Right hindlimb (tissue), 1 donor: ENCODE measurements at regions not wholly inside any gene's neighbourhood (a gene's known extent, or its start where the extent isn't known, plus 50 kb on each side); places are given as distances from the start of the nearest gene placed in this dataset.

Experiments
- DNase-seq: peaks from one replicate; pipeline ENCODE4 v3.0.0-alpha.2; 2018

DNA sequence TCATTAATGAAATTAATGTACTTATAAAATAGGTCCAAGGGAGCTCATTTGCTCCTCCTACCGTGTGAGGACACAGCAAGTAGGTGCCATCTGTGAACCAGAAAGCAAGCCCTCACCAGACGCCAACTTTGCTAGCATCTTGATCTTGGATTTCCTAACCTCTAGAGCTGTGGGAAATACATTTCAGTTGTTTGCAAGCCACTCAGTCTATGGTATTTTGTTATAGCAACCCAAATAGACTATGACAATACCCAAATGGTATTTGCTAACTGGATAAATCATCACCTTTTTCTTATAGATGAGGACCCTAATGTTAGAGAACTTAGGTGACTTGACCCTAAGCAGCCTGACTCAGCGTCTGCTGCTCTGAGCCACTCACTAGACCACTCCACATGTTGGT is 379.6 kb downstream of the HRH4 start:
- DNase-seq, result no peak

DNA sequence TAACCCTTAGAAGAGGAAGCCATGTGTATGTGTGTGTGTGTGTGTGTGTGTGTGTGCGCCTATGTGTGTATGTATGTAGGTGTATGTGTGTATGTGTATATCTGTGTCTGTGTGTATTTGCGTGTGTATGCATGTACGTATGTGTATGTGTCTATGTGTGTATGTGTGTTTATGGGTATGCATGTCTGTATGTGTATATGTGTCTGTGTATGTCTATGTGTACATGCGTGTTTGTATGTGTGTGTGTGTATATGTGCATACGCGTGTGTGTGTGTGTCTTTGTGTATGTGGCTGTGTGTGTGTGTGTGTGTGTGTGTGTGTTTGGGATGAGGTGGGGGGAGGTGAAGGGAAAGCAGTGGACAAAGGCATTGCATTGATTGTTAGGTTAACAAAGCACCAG is 380.2 kb downstream of the HRH4 start:
- DNase-seq, result no peak

DNA sequence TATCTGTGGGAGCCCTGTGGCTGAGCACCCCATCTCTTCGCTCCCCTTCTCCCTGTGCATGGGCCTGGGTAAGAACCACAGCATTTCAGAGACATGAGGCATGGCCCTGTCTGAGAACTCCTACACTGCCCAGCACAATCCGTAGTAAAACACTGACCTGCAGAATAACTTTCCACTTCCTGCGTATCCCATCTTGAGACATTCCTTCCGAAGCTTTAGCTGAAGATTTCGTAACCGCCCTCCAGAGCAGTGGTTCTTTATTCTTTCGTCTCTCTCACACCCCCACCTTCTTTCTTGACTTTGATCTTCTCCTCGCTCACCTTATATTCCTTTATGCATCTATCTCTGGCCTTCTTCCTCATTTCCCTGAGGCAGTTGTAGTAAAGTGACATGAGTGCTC is 381.1 kb downstream of the HRH4 start:
- DNase-seq, result no peak

DNA sequence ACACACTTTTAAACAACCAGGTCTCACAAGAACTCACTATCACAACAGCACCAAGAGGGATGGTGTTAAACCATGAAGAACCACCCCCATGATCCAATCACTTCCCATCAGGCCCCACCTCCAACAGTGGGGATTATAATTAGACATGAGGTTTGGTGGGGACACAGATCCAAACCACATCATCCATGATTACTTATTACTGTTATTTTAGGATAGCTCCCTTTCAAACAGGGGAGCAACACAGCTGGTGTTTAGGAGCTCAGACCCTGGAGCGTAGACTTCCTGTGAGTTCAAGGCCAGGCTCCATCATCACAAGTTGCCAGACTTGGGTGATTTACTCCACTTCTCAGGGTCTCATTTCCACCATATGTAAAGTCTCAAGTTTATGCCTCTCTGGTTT is 382.7 kb downstream of the HRH4 start:
- DNase-seq, result no peak

DNA sequence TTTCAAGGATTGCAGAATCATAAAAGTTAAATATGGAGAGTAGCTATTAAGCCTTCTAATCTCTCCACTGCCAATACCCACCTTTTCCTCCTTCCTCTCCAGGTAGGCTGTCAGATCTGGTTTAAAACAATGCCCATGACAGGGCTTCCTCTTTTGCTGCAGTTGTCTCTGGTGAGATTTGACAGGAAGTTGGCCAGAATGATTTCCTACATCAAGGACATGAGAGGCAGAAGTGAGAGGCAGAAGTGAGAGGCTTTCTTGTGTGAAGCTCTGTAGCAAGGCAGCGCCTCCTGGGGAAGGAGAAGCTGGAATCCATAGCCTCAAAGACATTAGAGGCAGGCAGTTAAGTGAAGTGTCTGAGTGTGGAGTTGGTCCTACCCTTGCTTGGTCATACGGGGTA is 385.7 kb downstream of the HRH4 start:
- no peak for DNase-seq

DNA sequence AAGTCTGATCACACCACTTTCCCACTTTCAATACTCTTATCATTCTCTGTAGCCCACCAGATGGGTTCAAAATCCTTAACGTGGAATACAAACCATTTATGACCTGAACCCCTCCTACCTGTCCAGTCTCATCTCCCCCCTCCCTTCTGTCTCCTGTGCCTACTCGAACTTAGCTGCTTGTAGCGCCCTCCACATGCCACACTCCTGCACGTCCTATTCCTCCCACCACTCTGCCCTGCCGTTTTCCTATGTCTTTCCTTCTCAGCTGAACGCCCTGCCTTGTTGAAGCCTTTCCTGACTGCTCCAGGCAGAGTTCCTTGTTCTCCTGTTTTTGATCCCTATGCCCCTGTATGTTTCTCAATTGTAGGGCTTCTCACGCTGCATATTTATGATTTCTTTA is 390.1 kb downstream of the HRH4 start:
- no peak for DNase-seq

DNA sequence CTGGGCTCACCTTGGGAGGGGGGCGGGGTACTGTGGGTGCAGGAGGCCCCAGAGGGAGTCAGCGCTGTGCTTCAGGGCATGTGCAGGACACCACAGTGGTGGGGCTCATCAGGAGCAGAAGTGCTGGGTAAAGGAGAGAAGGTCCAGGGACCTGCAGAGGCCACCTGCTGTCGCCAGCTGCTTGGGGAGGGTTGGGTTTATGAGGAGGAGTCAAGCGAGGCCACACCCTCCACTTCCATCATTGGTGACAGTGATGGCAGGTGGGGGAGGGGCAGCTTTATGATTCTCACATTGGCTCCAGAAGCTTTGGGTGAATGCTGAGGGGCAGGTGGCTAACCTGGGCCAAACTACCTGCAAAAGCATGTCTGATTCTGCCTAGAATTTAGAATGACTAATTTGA is 392.6 kb downstream of the HRH4 start:
- no peak for DNase-seq

DNA sequence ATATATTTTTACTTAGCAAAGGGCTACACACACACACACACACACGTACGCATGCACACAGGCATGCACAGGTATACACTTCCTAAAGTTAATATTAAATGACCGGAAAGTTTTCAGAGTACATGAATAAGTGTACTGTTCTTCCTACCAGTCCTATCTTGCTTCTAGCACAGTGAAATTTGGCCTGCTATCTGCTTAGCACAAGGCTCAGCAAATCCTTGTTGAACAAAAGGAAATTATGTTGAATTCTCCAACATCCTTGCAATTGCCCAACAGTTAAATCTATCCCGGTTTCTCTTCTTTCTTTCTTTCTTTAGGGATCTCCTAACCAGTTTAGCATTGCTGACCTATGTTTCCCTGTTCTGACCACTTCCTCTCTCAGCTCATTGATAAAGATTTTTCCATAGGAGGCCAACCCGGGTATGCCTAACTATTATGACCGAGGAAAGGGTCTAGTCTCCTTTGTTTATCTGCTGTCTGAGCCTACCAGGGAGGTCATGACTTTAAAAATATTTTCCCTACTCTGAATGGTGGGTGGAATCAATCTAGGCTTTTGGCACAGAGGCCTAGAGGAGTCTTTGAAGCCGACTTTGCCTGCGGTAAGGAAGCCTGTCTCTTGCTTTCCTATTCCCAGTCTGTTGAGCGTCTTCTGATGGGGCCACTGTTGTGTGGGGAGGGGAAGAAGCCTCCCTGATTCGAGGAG is 400.7 kb downstream of the HRH4 start:
- DNase-seq, result no peak

DNA sequence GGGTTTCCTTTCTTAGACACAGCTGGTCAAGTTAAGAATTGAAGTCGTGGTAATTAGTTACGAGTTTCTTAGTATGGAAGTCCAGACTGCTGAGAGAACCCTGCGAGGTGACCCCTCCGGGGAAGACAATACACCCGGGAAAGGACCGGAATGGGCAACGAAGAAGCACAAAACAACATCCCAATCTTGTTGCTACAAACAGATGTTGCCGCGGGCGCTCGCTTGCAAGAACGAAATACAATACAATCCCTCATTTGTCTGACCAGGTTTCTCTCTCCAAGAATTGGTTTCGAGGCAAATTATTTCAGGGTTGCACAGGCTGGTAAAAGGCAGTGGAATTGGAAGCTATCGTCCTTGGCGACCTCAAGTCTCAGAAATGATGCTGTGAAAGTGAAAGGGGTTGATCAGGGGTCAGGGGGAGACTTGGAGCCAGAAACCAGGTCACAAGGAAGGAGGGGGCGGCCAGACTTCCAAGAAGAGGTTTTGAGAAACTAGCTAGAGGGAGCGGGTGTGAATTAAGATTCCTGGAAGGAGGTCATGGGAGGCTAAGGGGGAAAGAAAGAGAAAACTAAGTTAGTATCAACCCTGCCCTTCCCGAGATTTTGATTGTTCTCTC is 401.9 kb downstream of the HRH4 start:
- peak; percentile 34 for DNase-seq

DNA sequence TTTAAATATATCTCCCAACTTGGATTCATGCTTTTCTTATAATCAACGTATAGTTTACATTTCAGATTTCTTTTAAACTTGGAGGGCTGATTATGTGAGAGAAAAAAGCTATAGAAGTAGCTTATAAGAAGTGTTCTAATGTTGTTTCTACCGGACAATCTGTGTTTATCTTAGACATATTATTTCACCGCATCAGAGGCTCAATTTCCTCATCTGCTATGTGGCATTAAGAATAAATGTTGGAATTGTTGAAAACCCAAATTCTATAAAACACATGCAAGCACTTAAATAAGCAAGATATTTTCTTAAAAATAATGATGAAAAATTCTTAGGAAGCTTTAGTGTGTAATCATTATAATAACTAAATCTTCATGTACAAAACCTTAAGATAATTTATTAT is 407.9 kb downstream of the HRH4 start:
- no peak for DNase-seq

DNA sequence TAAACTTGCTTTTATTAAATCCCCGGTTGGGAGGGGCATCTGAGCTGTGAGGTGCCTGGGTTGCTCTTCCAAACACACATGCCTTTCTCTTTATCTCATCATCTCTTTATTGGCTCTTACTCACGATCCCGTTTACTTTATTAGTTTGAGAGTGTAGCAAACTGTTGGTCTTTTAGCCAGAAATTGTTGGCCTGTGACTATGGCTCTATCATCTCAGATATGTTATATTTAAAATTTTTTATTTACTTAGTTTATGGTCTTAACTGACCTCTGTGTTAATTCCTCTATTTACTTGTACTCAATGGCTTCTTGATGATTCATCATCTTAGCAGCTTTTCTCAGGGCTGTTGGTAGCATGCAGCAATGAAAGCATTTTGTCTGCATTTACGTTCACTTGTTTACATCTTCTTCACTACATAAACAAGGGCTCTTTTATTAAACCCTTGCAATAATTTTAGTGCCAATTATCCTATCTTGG is 408.4 kb downstream of the HRH4 start:
- DNase-seq, result no peak

DNA sequence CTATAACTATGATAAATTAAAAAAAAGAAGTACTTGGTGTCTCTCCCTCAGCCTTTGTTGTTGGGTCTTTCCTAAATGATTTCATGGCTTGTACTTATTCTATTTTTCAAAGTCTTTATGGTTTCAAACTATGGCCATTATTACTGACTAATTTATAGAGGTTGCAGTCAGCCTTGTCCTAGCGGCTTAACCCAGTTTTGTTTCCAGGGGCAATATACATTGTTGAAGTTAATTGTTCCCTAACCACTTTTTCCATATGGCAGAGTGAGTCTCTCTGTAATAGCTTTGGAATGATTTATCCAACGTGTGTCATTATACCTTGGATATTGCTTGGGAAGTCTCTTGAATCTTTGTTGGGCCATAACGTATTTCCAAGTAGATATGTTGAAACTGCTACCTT is 408.8 kb downstream of the HRH4 start:
- no peak for DNase-seq

DNA sequence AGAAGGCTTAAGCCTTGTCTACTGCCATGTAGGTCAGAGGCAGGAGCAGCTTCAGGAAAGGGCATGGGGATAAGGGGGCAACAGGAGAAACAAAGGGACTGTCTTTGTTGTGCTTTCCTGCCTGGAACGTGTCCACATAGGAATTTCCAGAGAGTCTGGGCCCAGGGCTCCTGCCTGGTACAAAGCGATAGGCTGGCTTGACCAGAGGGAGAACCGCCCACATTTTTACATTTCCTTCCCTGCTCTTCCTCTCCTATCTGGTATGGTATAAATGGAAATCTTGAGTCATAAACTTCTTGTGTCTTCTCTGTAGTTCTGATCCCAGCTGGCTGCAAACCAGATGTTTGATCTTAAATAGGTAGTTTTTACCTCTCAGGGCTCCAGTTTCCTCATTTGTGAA is 414.8 kb downstream of the HRH4 start:
- DNase-seq, result no peak

DNA sequence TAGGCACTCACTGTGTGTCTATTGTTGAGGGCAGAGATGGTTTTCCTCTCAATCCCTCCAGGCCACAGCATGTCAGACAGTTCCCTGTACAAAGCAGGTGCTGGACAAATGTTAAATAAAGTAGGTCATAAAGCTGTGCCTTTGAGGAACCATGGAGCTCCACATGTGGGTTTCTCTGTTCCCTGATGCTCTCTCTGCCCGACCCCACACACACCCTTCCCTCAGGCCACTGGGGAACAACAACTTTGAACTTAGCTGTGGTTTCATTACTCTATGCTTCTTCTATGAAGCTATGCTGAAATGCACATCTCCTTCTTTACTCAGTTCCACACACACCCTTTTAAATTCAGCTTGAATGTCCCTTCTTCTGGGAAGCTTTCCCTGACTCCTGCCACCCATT is 415.3 kb downstream of the HRH4 start:
- DNase-seq, result no peak

DNA sequence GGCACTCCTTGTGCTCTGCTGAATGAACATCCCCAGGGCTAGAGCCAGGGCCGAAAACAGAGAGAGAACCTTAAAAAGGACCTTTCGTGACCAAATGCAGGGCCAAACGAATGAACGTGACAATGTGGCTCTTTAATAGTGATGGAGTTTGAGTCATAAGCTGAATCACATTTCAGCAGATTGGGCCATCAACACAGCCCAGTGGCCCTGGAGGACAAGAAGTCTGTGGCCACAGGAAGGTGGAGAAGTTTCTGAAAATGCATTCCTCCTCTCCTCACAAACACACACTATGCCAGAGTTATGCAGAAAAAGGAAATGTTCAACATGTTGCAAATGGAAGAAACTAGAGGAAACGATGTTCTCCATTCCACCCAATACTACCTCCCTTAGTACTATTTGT is 415.8 kb downstream of the HRH4 start:
- no peak for DNase-seq

DNA sequence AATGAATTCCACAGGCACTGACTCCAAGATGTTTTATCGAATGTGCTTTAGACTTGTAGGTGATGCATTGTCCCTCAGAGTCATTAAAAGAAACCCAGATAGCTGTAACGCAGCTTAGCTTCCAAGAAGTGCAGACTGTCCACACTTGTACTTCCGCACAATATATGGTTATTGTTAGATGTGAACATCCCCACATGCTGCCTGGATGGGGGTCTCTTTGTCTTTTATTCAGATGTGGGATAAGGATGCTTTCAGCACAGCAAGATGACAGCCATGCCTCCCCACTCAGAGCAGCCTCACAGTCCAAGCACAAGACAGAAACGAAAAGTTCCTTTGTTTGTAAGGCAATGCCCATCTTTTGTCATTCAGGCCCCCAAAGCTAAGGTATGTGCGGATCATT is 416.6 kb downstream of the HRH4 start:
- DNase-seq, result no peak

DNA sequence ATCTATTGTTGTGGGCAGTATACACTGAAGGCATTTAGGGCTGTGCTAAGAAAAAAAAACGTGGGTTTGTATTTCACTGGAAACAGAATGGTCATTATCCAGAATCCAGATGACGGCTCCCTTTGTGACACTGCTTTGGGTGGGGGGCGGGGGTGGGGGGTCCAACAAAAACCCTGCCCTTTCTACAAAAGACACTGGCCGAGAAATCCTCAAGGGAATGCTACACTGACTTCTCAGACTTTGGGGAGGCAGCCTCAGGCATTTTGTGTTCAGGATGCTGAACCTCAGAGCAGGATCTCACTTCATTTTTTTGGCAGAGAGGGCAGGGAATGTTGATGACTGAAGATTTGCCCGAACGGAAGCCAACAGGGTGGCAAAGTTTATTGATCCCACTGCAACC is 417.1 kb downstream of the HRH4 start:
- no peak for DNase-seq

DNA sequence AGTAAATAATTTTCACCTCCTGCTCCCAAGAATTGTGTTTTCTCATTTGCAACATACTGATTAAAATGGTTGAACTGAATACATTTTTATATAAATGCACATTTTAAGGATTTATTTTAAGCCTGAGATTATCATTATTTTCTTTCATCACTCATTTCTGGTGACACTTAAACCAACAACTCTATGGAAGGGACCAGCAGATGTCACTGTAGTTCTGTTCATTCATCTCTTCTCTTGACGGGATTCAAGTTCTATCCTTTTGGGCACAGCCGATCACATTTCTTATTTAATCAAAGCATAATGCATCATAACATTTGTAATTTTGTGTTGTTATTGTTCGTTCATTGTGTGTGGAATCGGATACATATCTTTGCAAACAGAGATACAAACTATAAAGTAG is 417.9 kb downstream of the HRH4 start:
- no peak for DNase-seq

DNA sequence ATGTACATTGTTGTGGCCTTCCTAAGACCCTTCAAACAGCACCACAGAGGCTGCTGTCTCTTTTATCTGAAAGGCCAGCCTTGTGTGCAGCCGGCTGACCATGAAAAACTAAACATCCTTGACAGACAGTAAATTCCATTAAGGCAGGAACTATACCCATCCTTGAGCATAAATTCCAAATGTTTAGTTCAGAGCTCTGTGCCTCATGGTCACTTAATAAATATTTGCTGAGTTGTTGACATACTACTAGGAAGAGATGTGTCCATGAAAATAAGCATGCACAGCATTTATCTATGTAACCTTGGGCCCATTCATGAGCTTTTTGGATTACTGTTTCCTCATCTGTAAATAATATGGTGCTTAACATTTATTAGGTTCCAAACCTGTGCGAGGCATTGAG is 424.8 kb downstream of the HRH4 start:
- no peak for DNase-seq

DNA sequence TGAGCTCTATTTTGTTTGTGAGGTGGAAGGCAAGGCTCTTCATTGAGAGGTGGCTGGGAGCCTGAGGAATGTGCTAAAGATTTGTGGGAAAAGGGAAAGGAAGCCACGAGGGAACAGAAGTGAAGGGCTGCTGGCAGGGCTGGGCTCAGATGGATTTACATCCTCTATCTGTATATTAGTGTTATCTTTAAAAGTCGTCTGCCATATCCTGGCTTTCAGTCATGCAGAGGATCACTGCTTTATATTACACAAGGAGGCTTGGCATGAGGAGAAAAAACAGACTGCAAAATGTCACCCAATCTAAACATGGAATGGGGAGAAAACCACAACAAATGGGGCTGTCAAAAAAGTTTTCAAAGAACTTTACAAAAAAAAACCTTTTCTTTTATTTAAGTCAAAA is 434.4 kb downstream of the HRH4 start:
- DNase-seq, result no peak

DNA sequence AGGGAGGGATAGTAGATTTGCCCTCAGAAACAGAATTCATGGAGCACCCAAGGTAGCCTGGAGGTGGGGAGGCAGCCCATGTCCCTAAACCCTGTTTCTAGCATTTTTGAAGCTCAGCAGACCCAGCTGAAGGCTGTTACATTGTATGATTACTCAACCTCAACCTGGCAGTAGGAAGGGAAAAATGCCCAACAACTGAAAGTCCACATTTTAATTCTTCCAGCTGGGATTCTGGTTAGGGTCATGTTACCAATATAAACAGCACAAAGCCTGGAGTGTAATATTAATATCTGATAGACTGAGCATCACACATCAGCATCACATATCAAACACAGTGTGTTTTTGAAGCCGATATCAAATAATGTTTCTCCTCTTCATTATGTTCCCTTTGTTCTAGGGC is 437.0 kb downstream of the HRH4 start:
- no peak for DNase-seq

DNA sequence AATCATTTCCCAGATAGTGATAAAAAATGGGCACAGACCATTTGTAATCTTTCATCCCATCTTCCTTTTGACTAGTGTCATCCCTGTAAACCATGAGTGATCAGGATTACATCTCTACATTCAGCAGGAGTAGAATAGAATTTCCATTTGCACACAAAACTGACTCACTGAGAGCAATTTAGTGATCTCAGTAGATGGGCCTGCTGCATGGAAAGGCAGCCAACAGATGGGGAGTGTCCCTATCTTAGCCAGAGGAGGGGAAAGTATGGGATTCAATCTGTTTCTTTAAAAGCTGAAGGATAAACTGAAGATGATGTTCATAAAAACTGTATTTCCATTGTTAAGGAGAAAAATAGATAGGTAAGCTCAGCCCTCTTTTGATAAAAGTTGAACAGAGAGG is 441.7 kb downstream of the ZNF521 start:
- DNase-seq, result peak; percentile 27

DNA sequence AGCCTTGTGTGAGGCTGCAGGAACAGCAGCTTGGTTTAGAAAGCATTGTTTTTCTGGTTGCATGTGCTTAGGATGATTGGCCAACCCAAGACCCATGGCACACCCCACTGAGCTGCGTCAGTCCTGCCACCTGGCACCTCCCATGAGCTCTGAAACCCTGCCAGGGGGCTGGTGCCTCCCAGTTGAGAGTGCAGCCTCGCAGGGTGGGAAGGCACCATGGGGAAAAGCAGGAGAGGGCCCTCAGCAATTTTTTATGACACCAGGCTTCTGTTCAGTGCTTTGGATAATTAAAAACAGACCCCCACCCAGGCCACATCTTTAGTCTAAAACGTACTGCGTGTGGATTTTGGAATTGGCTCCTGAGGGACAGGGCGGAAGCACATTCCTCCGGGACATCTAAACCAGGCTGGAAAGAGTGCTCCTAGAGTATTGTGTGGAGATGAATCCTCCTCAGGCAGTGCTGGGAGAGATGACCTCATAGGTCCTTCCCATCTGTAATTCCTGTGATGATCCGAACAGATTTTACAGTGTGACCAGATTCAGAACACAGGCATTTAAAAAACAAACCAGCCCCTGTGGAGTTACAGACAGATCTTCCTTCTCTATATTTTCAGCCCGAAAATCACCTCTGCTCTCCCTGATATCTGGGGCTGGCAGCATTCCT is 438.3 kb downstream of the ZNF521 start:
- no peak for DNase-seq

DNA sequence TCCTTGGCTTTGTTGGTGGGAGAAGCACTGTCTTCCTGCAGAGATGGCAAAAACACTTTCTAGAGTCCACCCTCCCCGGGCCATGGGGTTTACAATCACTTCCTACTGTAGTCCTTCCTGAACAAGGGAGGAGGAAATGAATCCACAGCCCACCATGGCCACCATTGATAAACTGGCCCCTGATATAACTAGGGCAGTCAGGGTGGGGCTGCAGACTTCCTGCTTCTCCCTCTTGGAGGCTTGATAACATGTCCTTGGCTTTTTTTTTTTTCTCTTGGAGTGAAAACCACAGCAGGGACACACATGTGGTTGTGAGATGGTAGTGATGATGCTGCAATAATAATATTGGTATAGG is 437.8 kb downstream of the ZNF521 start:
- no peak for DNase-seq

DNA sequence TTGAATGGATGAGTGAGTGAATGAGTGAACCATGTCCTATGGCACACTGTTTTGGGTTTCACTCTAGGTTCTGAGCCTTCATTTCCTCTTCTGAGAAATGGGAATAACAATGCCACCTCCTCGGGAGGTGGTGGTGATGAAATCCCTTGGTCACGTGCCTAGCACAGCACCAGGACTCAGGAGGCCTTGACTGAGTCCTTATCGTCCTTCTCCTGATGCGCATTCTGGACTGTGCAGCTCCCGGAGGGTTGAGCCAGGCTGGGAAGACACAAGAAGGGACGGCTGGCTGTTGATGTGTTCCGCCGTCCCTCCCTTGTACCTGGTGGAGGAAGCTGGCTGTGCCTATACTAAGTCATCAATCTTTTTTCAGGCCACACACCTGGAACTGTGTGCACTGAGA is 437.3 kb downstream of the ZNF521 start:
- DNase-seq, result no peak
